Transverse colon (tissue), 4 donors: ENCODE measurements at regions not wholly inside any gene's neighbourhood (a gene's known extent, or its start where the extent isn't known, plus 50 kb on each side); places are given as distances from the start of the nearest gene placed in this dataset.

Experiments
- CTCF ChIP-seq, 5 experiments: fragments of 200-600 bp in 3 of 5; fragments of 450-650 bp in 2 of 5; sonication (generic) in 3 of 5; IDR thresholded peaks; 1 replicate in 2 of 5; 2 replicates in 3 of 5; pipeline ENCODE4 v1.5.1; 2016 to 2017; ENCODE audit warnings: antibody characterized with exemption in 5 of 5, inconsistent platforms in 3 of 5, mild to moderate bottlenecking in 2 of 5, moderate library complexity in 1 of 5
- POLR2A ChIP-seq: fragments of 450-650 bp; IDR thresholded peaks from one replicate; pipeline ENCODE4 v1.6.1; 2016; ENCODE audit warnings: antibody characterized with exemption, mild to moderate bottlenecking, moderate library complexity
- POLR2AphosphoS5 ChIP-seq, 3 donors: sonication (generic); formaldehyde crosslinking; IDR thresholded peaks; one replicate each; pipeline ENCODE4 v1.6.1; 2016; ENCODE audit warnings: antibody characterized with exemption in 3 of 3

GRCh38 chr22:23397008-23397612 lies 183.0 kb downstream of the IGLL1 start:
- no peak for TF ChIP-seq POLR2AphosphoS5 (IDR thresholded peaks at IDR 0.05)
- no peak for TF ChIP-seq CTCF (IDR thresholded peaks at IDR 0.05)
- no peak for TF ChIP-seq POLR2A
